ENCODE measurements at regions not wholly inside any gene's neighbourhood (a gene's known extent, or its start where the extent isn't known, plus 50 kb on each side); places are given as distances from the start of the nearest gene placed in this dataset.

DNA sequence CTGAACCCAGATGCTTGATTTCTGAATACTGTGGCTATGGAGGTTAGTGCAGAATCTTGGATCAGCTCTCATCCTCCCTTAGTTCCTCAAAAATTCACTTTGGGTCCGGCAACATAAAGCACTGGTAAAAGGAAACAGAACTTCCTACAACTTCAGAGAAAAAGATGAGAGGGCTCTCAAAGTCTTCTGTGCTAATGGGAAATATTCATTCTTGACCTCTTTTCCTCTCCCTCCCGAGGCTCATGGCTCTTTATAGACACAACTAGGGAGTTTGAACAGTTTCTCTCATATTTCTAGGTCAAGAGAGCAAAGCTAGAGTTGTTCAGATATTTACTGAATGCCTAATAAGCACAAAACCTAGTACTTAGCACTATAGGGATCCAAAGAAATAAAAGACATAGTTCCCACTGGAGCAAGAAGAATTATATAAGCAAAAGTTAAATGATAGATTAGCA is 124.1 kb upstream of the TCF21 start:
- H3K27ac ChIP-seq: peak overlapping the region in 1 of 2 donors; percentile 53
- no peaks in the 10 kb centered on the region for H3K9me3 ChIP-seq
- DNase-seq (no peak), ATAC-seq (no peak)
- no peaks in the 10 kb centered on the region for H3K36me3 ChIP-seq
- H3K4me3 ChIP-seq: no peak overlapping the region
- TF ChIP-seq, protein P1, sequence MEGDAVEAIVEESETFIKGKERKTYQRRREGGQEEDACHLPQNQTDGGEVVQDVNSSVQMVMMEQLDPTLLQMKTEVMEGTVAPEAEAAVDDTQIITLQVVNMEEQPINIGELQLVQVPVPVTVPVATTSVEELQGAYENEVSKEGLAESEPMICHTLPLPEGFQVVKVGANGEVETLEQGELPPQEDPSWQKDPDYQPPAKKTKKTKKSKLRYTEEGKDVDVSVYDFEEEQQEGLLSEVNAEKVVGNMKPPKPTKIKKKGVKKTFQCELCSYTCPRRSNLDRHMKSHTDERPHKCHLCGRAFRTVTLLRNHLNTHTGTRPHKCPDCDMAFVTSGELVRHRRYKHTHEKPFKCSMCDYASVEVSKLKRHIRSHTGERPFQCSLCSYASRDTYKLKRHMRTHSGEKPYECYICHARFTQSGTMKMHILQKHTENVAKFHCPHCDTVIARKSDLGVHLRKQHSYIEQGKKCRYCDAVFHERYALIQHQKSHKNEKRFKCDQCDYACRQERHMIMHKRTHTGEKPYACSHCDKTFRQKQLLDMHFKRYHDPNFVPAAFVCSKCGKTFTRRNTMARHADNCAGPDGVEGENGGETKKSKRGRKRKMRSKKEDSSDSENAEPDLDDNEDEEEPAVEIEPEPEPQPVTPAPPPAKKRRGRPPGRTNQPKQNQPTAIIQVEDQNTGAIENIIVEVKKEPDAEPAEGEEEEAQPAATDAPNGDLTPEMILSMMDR (IDR thresholded peaks at IDR 0.05): no peak
- H3K4me1 ChIP-seq: no peaks in the 10 kb centered on the region
- H3K27me3 ChIP-seq: no peaks in the 10 kb centered on the region
- intact Hi-C loops (cut with DNase I): no loop called here

DNA sequence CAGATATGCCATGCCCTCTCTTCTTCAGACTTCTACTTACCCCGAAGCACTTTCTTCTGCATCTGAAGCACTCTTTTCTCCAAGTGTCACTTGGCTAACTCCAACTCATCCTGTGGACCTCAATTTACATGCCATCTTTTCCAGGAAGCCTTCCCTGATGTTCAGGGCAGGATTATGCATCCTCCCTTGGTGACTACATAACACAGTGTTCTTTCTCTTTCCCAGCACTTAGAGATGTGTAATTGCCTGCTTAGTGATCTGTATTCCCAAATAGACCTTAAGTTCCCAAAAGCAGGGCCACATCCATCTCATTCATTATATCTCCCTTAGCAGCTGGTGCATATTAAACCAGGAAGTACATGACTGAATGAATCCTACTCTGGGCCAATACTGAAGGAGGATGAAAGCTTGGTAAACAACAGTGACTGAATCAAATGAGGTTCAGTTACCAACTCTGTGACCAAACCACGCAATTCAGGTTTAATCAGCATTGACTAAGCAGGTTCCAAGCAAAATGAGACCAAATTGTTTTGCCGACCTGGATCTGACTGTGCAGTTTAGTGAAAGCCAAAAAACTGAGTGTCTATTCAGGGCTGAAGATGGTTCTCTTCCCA is 121.4 kb upstream of the TCF21 start:
- intact Hi-C loops (cut with DNase I): no loop called here
- Histone ChIP-seq H3K36me3 (no peaks in the 10 kb centered on the region), H3K4me1 (no peaks in the 10 kb centered on the region), H3K27ac (no peak overlapping the region), H3K27me3 (no peaks in the 10 kb centered on the region), H3K9me3 (no peaks in the 10 kb centered on the region), H3K4me3 (no peak overlapping the region)
- TF ChIP-seq, protein P1 (IDR thresholded peaks at IDR 0.05): no peak
- ATAC-seq: no peak
- no peak for DNase-seq

DNA sequence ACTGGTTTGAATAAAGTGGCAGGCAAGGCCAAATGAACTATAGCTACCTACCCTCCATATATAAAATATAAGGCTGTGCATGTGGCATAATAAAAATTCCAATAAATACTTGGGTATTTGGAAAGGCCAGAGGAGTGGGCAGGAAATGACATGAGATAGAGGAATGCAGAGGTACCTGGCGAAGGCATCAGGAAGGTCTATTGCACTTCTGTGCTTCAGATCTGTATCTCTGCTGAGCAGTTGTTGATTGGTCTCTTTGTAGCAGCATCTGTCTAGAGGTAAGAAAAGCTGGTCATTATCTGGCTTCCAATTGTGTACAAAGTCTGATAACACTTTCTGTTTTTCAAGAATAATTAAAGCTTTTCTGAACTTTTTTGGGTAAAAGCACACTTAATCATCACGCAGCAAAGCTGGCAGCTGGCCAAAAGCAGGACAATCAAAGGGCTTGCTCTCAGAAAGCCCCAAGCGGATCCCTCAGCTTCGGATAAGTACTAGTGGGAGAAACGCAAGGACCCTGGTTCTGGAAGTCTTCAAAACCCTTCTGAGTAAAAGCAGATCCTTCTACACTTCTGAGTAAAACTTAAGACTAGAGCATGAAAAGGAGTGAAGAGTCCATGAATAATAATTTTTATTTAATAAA is 120.1 kb upstream of the TCF21 start:
- no peak overlapping the region for H3K4me3 ChIP-seq
- no peaks in the 10 kb centered on the region for H3K9me3 ChIP-seq
- ATAC-seq: no peak
- DNase-seq: no peak
- no peaks in the 10 kb centered on the region for H3K27me3 ChIP-seq
- H3K36me3 ChIP-seq: no peaks in the 10 kb centered on the region
- intact Hi-C loops (cut with DNase I): no loop called here
- no peaks in the 10 kb centered on the region for H3K4me1 ChIP-seq
- no peak overlapping the region for H3K27ac ChIP-seq
- TF ChIP-seq, protein P1 (IDR thresholded peaks at IDR 0.05): no peak

DNA sequence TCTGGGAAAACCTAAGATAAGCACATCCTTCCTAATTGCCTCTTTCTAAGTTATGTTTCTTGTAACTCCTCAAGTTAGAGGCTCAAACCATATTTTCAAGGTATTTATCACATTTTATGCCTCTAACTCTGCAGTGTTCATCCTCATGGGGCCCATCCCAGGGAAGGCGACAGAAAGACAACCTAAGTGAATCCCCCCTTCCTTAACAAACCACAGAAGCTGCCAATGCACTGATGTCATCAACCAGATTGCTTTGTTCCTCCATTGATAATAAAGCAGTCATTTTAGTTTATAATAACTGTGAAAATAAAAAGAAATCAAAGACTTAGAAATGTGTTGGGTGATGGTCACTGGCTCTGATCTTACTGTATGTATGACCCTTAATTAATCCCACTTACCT is 119.5 kb upstream of the TCF21 start:
- no peak overlapping the region for H3K4me3 ChIP-seq
- ATAC-seq (no peak), DNase-seq (no peak)
- intact Hi-C loops (cut with DNase I): no loop called here
- TF ChIP-seq, protein P1 (IDR thresholded peaks at IDR 0.05): no peak
- no peak overlapping the region for H3K27ac ChIP-seq
- H3K4me1 ChIP-seq: no peaks in the 10 kb centered on the region
- no peaks in the 10 kb centered on the region for H3K36me3 ChIP-seq
- H3K9me3 ChIP-seq: no peaks in the 10 kb centered on the region
- no peaks in the 10 kb centered on the region for H3K27me3 ChIP-seq

DNA sequence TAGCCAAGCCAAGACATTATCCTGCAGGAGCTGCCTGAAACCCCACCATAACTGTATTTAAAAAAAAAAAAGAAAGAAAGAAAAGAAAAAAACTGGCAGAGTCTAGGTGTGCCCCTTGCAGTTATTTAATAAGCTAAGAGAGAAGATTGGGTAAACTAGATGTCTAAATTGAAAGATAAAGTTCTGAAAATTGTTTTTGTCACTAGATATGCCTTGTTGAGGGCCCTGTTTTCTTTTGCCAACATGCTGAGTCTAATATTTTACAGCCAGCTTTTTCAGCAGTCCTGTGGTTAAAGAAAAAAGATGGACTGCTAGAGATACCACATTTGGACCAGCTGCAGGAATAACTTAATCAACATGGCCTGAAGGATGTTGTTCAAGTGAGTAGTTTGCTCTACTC is 116.3 kb upstream of the TCF21 start:
- TF ChIP-seq, protein P1 (IDR thresholded peaks at IDR 0.05): no peak
- no peak overlapping the region for H3K4me3 ChIP-seq
- H3K36me3 ChIP-seq: no peaks in the 10 kb centered on the region
- no peaks in the 10 kb centered on the region for H3K9me3 ChIP-seq
- intact Hi-C loops (cut with DNase I): no loop called here
- no peak overlapping the region for H3K27ac ChIP-seq
- no peak for ATAC-seq
- DNase-seq: peak in 1 of 4 donors; percentile 60
- no peaks in the 10 kb centered on the region for H3K4me1 ChIP-seq
- no peaks in the 10 kb centered on the region for H3K27me3 ChIP-seq
